Natural killer cell (primary cell): ENCODE measurements at regions not wholly inside any gene's neighbourhood (a gene's known extent, or its start where the extent isn't known, plus 50 kb on each side); places are given as distances from the start of the nearest gene placed in this dataset.
A peak's percentile ranks its signal among the peaks of the same experiment; 100 is the strongest.

ENCODE experiments used
- ATAC-seq, 3 donors: fragments of 150-1000 bp in 2 of 3; fragments of 200-7000 bp in 1 of 3; cut with Tn5 transposase; 1 replicate in 1 of 3; 2 replicates in 2 of 3; pipeline ENCODE4 v1.10.0; 2021; ENCODE audit warnings: mild to moderate bottlenecking in 2 of 3, moderate library complexity in 2 of 3
- DNase-seq, 2 donors: peaks; one replicate each; pipeline versions ENCODE4 v3.0.0 to v3.0.0-alpha.2; 2013 to 2021; ENCODE audit warnings: mixed read lengths in 1 of 2
- H3K27ac ChIP-seq: one replicate; pipeline ENCODE4 v1.5.1; 2013; ENCODE audit warnings: mild to moderate bottlenecking, low read length
- H3K27me3 ChIP-seq: one replicate; pipeline ENCODE4 v1.6.1; 2013; ENCODE audit warnings: low read length; ENCODE audit not compliant: control insufficient read depth, insufficient read depth
- H3K36me3 ChIP-seq: one replicate; pipeline ENCODE4 v1.6.1; 2013; ENCODE audit warnings: low read length; ENCODE audit not compliant: control insufficient read depth, insufficient read depth
- H3K4me1 ChIP-seq: one replicate; pipeline ENCODE4 v1.6.1; 2013; ENCODE audit warnings: low read length; ENCODE audit not compliant: control insufficient read depth, insufficient read depth
- H3K4me3 ChIP-seq: one replicate; pipeline ENCODE4 v1.5.1; 2013; ENCODE audit warnings: low read length
- H3K9me3 ChIP-seq: one replicate; pipeline ENCODE4 v1.6.1; 2013; ENCODE audit warnings: low read length; ENCODE audit not compliant: control insufficient read depth, insufficient read depth
- H3K27ac Mint-ChIP-seq, 2 donors: one replicate each; pipeline ENCODE4 v1.8.0; 2022; ENCODE audit warnings: mild to moderate bottlenecking in 2 of 2, mixed read lengths in 2 of 2, moderate library complexity in 1 of 2
- H3K27me3 Mint-ChIP-seq, 2 donors: one replicate each; pipeline ENCODE4 v1.8.0; 2022; ENCODE audit warnings: low read depth in 2 of 2, mixed read lengths in 2 of 2
- H3K36me3 Mint-ChIP-seq: one replicate; pipeline ENCODE4 v1.8.0; 2022; ENCODE audit warnings: mixed read lengths
- H3K4me1 Mint-ChIP-seq, 2 donors: one replicate each; pipeline ENCODE4 v1.8.0; 2022; ENCODE audit warnings: mixed read lengths in 2 of 2
- H3K4me3 Mint-ChIP-seq: one replicate; pipeline ENCODE4 v1.8.0; 2022; ENCODE audit warnings: mild to moderate bottlenecking, moderate library complexity, mixed read lengths
- H3K9me3 Mint-ChIP-seq, 2 donors: one replicate each; pipeline ENCODE4 v1.8.0; 2022; ENCODE audit warnings: mixed read lengths in 2 of 2
- WGBS: methylation state at CpG from one replicate; pipeline ENCODE4 v1.1.7; 2013; ENCODE audit warnings: missing lambda C conversion rate; ENCODE audit not compliant: insufficient coverage; 5-methylcytosine and 5-hydroxymethylcytosine counted together
- intact Hi-C: fragments of 100-400 bp; cut with micrococcal nuclease; formaldehyde crosslinking; loops from one replicate; pipeline ENCODE4 v1.14.2; 2022
- TF ChIP-seq, protein P1 (sequence below): fragments of 200-600 bp; IDR thresholded peaks from one replicate; pipeline ENCODE4 v1.8.0; 2022; ENCODE audit warnings: antibody characterized with exemption

DNA sequence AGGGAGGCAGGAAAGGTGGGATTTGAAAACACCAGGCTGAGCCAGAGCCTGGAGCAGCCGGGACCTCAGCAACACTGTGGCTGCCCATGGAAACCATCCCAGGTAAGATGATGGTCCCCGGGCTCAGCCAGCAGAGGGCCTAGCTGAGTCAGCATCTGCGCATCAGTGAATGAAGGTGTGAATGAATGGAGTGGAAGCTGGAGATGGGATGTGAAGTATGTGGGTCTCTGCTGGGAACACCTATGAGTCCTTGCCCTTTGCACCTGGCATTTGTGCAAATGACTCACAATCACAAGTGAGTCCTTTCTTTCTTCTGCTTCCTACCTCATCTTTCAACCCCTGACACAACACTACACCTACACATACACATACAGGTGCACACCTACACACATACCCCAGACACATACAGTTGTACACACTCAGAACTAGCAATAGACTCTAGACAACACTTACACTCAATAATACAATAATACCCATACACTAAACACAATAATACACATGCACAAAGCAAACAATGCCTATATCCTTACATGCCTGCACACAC is 62.8 kb upstream of the PRDM11 start:
- intact Hi-C loops, result loop anchor here (5.0 kb wide), 1 partner anchor 221 kb away; no protein-coding TSS in a partner anchor
- DNase-seq, result peak in 1 of 2 donors; percentile 37
- Mint-ChIP-seq H3K27me3 (peaks cover 19 to 20% of the 10 kb centered on the region in 2 donors), H3K4me1 (peaks cover 69 to 77% of the 10 kb centered on the region in 2 donors), H3K4me3 (peak overlapping the region; percentile 91), H3K27ac (peak overlapping the region in 1 of 2 donors; percentile 80), H3K9me3 (no peaks in the 10 kb centered on the region), H3K36me3 (no peaks in the 10 kb centered on the region)
- Histone ChIP-seq H3K4me3 (no peak overlapping the region), H3K9me3 (no peaks in the 10 kb centered on the region), H3K27ac (peak overlapping the region; percentile 5), H3K4me1 (peaks cover 74% of the 10 kb centered on the region), H3K27me3 (no peaks in the 10 kb centered on the region), H3K36me3 (no peaks in the 10 kb centered on the region)
- TF ChIP-seq, protein P1, sequence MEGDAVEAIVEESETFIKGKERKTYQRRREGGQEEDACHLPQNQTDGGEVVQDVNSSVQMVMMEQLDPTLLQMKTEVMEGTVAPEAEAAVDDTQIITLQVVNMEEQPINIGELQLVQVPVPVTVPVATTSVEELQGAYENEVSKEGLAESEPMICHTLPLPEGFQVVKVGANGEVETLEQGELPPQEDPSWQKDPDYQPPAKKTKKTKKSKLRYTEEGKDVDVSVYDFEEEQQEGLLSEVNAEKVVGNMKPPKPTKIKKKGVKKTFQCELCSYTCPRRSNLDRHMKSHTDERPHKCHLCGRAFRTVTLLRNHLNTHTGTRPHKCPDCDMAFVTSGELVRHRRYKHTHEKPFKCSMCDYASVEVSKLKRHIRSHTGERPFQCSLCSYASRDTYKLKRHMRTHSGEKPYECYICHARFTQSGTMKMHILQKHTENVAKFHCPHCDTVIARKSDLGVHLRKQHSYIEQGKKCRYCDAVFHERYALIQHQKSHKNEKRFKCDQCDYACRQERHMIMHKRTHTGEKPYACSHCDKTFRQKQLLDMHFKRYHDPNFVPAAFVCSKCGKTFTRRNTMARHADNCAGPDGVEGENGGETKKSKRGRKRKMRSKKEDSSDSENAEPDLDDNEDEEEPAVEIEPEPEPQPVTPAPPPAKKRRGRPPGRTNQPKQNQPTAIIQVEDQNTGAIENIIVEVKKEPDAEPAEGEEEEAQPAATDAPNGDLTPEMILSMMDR, result peak; percentile 19
- peak in 1 of 3 donors; percentile 1 for ATAC-seq
- WGBS, result 39% methylated on average over 3 of the region's 3 CpGs

DNA sequence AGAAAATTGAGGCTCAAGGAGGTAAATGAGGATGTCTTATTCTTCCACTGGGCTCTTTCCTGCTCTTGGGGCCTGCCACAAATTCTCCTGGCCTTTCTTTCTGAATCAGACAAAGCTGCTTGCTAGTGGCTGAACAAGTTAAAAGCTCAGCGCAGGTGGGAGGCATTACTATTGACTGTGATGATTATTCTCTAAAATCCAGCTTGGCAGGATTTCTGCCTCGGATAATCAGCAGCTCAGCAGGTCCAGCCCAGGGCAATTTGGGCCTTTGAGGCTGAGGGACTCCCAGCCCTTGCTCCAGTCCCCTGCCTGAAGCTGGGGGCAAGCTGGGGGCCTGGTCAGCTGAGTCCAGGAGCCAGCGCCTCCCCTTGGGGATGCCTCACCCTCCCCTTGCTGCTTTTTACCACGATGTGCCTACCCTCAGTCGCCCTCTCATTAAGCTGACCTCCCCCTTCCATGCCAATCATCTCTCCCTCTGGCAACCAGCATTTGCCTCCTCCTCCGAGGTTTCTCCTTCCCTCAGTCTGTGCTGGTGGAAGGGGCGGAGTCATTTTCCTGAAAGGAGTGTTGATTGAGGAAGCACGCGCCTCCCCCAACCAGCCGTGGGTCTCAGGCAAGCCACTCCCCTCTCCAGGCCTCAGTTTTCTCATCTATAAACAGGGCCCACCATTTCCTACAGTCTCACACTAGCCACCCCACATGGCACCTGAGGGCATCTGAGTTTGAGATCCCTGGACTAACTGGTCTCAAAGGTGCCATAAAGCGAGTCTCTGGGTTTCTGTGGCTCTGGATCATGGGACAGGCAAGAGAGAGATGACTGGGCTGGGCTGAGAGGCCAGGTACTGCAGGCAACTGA is 60.6 kb upstream of the PRDM11 start:
- Mint-ChIP-seq H3K4me3 (no peak overlapping the region), H3K9me3 (no peaks in the 10 kb centered on the region), H3K36me3 (no peaks in the 10 kb centered on the region), H3K27ac (no peak overlapping the region), H3K4me1 (peaks cover 61 to 77% of the 10 kb centered on the region in 2 donors), H3K27me3 (peaks cover 24 to 33% of the 10 kb centered on the region in 2 donors)
- no peak for DNase-seq
- ATAC-seq, result no peak
- H3K27ac ChIP-seq, result no peak overlapping the region
- intact Hi-C loops, result no loop called here
- H3K36me3 ChIP-seq, result no peaks in the 10 kb centered on the region
- H3K4me1 ChIP-seq, result peaks cover 58% of the 10 kb centered on the region
- 93% methylated on average over 10 of the region's 11 CpGs for WGBS
- H3K27me3 ChIP-seq, result no peaks in the 10 kb centered on the region
- H3K4me3 ChIP-seq, result no peak overlapping the region
- TF ChIP-seq, protein P1, result no peak
- no peaks in the 10 kb centered on the region for H3K9me3 ChIP-seq

DNA sequence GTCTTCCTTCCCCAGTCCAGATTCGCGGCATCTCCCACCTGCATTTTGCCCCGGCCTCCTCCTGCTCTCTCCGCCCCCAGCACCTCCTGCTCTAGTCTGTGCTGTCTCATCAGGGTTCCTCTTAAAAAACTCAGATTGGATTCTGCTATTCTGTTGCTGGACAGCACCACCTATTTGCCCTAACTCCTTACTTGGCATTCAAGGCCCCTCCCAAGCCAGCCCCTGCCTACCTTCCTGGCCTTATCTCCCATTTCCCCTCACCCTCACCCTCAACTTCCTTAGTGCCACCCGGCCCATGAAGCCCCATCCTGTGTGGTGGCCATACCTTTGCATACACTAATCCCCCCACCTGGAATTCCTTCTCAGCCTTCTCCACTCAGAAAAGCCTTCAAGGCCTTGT is 59.9 kb upstream of the PRDM11 start:
- no peak overlapping the region for H3K4me3 ChIP-seq
- TF ChIP-seq, protein P1, result no peak
- H3K27ac Mint-ChIP-seq, result no peak overlapping the region
- 81% methylated on average over 5 of the region's 5 CpGs for WGBS
- peaks cover 24 to 31% of the 10 kb centered on the region in 2 donors for H3K27me3 Mint-ChIP-seq
- H3K4me1 ChIP-seq, result peaks cover 53% of the 10 kb centered on the region
- DNase-seq (no peak), ATAC-seq (no peak)
- H3K4me1 Mint-ChIP-seq, result peaks cover 57 to 74% of the 10 kb centered on the region in 2 donors
- no peak overlapping the region for H3K4me3 Mint-ChIP-seq
- no peaks in the 10 kb centered on the region for H3K36me3 ChIP-seq
- H3K27ac ChIP-seq, result no peak overlapping the region
- H3K9me3 Mint-ChIP-seq, result no peaks in the 10 kb centered on the region
- no peaks in the 10 kb centered on the region for H3K27me3 ChIP-seq
- H3K9me3 ChIP-seq, result no peaks in the 10 kb centered on the region
- H3K36me3 Mint-ChIP-seq, result no peaks in the 10 kb centered on the region
- intact Hi-C loops, result no loop called here
